ENCODE measurements at regions not wholly inside any gene's neighbourhood (a gene's known extent, or its start where the extent isn't known, plus 50 kb on each side); places are given as distances from the start of the nearest gene placed in this dataset.
"Not testable (repeated sequence)": the region's sequence is repeated elsewhere in the genome, so short reads cannot be mapped to it uniquely, and the experiment has no call there.

DNA sequence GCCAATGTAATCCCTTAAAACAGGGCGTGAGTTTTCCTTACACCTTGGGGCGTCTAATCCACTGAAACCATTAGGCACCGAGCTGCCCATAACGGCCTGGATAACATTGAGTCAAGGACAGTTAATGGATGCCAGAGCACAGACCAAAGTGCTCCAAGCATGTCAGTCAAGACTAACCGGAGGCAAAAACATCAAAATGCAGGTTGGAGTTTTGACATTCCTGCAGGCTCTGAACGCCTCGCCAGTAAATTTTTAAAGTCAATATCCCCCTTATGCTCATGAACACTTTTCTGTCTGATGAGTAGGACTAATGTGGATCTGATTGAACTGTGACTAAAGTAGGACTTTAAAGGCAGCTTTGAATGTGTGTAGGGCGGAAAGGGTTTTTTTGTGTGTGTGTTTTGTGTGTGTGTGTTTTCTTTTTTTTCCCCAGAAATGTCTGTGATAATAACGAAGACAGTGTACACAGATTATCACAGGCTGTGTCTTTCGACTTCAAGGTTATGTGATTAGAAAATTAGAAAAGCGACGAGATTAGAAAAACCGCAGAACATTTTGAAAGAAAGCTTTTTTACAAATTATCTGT is 194.2 kb upstream of the PROX1 start:
- no peak overlapping the region for H3K4me3 ChIP-seq (ENCODE audit: low read depth, low read length)
- no peak overlapping the region for H3K27ac ChIP-seq
- DNase-seq = no peak
- H3K9me3 ChIP-seq (ENCODE audit: severe bottlenecking) = no peaks in the 10 kb centered on the region
- no peaks in the 10 kb centered on the region for H3K36me3 ChIP-seq
- H3K27me3 ChIP-seq (ENCODE audit: insufficient read depth, low read depth, severe bottlenecking) = no peaks in the 10 kb centered on the region
- TF ChIP-seq, protein P1, sequence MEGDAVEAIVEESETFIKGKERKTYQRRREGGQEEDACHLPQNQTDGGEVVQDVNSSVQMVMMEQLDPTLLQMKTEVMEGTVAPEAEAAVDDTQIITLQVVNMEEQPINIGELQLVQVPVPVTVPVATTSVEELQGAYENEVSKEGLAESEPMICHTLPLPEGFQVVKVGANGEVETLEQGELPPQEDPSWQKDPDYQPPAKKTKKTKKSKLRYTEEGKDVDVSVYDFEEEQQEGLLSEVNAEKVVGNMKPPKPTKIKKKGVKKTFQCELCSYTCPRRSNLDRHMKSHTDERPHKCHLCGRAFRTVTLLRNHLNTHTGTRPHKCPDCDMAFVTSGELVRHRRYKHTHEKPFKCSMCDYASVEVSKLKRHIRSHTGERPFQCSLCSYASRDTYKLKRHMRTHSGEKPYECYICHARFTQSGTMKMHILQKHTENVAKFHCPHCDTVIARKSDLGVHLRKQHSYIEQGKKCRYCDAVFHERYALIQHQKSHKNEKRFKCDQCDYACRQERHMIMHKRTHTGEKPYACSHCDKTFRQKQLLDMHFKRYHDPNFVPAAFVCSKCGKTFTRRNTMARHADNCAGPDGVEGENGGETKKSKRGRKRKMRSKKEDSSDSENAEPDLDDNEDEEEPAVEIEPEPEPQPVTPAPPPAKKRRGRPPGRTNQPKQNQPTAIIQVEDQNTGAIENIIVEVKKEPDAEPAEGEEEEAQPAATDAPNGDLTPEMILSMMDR (IDR thresholded peaks at IDR 0.05; ENCODE audit: low read depth, low read length) = no peak

DNA sequence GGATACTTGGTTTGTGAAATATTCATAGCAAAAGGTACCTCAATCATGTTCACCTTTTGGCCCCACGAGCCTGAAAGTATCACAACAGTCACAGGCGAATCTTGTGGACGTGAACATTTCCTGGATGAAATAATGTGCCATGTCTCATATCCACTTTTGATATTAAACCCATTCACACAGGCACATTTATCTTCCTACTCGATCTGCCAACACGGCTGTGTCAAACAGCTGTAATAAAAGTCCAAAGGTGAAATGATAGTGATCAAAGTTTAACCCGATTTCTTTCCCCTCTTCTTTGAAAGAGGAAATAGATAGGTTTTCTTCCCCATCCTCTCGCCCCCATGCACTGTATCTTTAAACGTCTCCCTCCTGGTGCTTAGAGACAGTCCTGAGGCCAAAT is 191.2 kb upstream of the PROX1 start:
- DNase-seq = no peak
- H3K36me3 ChIP-seq = no peaks in the 10 kb centered on the region
- no peak overlapping the region for H3K27ac ChIP-seq
- H3K27me3 ChIP-seq (ENCODE audit: insufficient read depth, low read depth, severe bottlenecking) = no peaks in the 10 kb centered on the region
- TF ChIP-seq, protein P1 (IDR thresholded peaks at IDR 0.05; ENCODE audit: low read depth, low read length) = no peak
- no peak overlapping the region for H3K4me3 ChIP-seq (ENCODE audit: low read depth, low read length)
- no peaks in the 10 kb centered on the region for H3K9me3 ChIP-seq (ENCODE audit: severe bottlenecking)

DNA sequence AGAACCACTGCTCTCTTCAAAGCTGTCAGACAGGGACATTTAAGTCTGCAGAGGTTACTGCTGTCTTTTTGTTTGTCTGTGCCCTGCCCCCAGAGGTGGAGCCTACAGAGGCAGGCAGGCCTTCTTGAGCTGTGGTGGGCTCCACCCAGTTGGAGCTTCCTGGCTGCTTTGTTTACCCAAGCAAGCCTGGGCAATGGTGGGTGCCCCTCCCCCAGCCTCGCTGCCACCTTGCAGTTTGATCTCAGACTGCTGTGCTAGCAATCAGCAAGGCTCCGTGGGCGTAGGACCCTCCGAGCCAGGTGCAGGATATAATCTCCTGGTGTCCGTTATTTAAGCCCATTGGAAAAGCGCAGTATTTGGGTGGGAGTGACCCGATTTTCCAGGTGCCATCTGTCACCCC is 179.5 kb upstream of the PROX1 start:
- not testable (repeated sequence) for DNase-seq; H3K27ac ChIP-seq; H3K4me3 ChIP-seq (ENCODE audit: low read depth, low read length); H3K36me3 ChIP-seq; H3K27me3 ChIP-seq (ENCODE audit: insufficient read depth, low read depth, severe bottlenecking)
- H3K9me3 ChIP-seq (ENCODE audit: severe bottlenecking) = peaks cover 18% of the 10 kb centered on the region

DNA sequence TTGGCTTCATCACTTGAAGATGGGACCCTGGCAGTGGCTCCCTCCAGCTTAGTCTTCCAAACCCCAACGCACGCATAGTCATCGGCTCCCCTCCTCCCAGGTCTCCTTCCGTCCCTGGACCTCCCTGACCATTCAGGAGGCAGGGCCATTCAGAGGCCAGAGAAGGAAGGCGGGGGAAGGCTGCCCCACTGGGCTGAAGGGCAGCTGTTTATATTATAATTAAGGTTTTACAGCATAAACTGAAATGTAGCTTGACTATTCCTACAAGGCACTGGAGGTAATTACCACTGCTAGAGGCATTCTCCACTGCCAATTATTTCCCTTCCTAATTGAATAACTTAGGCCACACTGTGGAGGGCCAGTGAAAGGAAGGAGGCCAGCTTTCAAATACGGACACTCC is 170.6 kb upstream of the PROX1 start:
- DNase-seq = no peak
- TF ChIP-seq, protein P1 (IDR thresholded peaks at IDR 0.05; ENCODE audit: low read depth, low read length) = no peak
- Histone ChIP-seq H3K9me3 (ENCODE audit: severe bottlenecking) (no peaks in the 10 kb centered on the region), H3K27me3 (ENCODE audit: insufficient read depth, low read depth, severe bottlenecking) (peaks cover 4% of the 10 kb centered on the region), H3K27ac (no peak overlapping the region), H3K4me3 (ENCODE audit: low read depth, low read length) (no peak overlapping the region), H3K36me3 (no peaks in the 10 kb centered on the region)

DNA sequence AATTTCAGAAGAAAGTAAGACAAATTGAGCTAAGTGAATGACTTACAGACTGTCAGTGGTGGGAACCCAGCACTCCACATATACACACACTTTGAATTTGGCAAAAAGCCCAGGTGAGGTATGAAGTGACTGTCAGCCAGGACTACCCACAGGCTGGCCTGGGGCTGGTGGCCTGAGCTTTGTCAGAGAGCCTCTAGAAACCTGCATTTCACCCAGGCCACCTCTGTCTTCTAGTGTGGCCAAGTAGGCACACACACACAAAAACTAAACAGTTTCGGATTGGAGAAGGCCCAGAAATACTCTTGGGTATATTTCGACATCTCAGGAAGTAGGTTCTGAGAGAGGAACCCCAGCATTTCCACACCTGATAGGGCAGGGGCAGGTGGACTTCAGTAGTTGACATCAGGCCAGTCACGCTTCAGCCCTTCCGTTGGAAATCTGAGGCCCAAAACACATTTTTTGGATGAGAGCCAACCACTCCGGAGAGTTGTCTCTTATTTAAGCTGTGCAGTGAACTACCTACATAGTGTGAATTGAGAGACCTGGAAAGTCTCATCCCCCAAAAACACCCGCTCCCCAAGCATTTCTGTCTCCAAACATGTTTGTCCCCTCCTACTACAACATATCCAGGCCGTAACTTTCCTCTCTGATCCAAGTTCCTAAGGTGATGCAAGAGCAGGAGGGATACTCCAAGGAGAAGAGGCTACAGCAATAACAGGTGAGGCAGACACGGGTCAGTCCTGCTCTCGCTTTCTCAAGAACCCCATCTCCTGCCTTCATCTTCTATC is 167.2 kb upstream of the PROX1 start:
- Histone ChIP-seq H3K27ac (no peak overlapping the region), H3K27me3 (ENCODE audit: insufficient read depth, low read depth, severe bottlenecking) (no peaks in the 10 kb centered on the region), H3K36me3 (no peaks in the 10 kb centered on the region), H3K9me3 (ENCODE audit: severe bottlenecking) (no peaks in the 10 kb centered on the region), H3K4me3 (ENCODE audit: low read depth, low read length) (no peak overlapping the region)
- TF ChIP-seq, protein P1 (IDR thresholded peaks at IDR 0.05; ENCODE audit: low read depth, low read length) = no peak
- no peak for DNase-seq

DNA sequence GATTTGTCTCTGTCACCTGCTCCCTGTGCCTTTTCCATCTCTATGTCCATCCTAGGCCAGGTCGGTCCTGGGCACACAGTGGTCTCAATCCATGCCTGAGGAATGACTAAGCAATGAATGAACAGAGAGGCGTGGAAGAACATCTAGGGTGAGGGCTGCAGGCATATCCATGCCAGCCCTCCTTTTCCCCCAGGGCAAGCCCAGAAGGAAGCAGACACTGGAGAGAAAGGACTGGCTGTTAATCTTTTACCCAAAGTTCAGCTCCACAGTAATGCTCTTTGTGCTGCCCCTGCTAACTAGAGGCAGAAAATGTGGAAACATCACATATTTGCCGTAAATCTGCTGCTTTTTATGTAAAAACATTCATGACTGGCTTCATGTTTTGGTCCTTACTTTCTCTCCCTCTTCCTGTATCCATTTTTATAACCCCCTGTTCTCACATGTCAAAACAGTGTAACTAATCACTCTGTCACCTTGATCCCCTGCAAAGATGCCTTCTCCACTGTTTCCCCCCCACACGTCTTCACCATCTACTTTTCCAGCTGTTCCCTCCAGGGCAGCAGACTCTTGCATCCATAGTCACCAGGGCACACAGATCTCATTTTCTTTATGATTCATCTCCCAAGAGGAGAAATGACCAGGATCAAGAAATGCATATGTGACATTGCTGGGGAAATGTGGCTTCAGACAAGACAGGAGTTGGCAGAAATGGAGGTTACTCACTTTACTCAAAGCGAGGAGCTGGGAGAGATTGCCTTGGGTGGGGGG is 166.4 kb upstream of the PROX1 start:
- Histone ChIP-seq H3K27me3 (ENCODE audit: insufficient read depth, low read depth, severe bottlenecking) (no peaks in the 10 kb centered on the region), H3K4me3 (ENCODE audit: low read depth, low read length) (no peak overlapping the region), H3K9me3 (ENCODE audit: severe bottlenecking) (no peaks in the 10 kb centered on the region), H3K36me3 (no peaks in the 10 kb centered on the region), H3K27ac (no peak overlapping the region)
- TF ChIP-seq, protein P1 (IDR thresholded peaks at IDR 0.05; ENCODE audit: low read depth, low read length) = no peak
- DNase-seq = no peak
